Hepatocyte (in vitro differentiated cells): ENCODE measurements at regions not wholly inside any gene's neighbourhood (a gene's known extent, or its start where the extent isn't known, plus 50 kb on each side); places are given as distances from the start of the nearest gene placed in this dataset.
"Not testable (repeated sequence)": the region's sequence is repeated elsewhere in the genome, so short reads cannot be mapped to it uniquely, and the experiment has no call there.

Experiments
- DNase-seq: peaks from one replicate; pipeline ENCODE4 v3.0.0-alpha.2; 2016; ENCODE audit warnings: low spot score
- H2AFZ ChIP-seq: fragments of 200-600 bp; sonication (generic); 2 replicates; pipeline ENCODE4 v1.6.0; 2016; ENCODE audit warnings: antibody characterized with exemption, mild to moderate bottlenecking
- H3K27ac ChIP-seq: fragments of 200-600 bp; sonication (generic); 2 replicates; pipeline ENCODE4 v1.5.1; 2016; ENCODE audit warnings: mild to moderate bottlenecking
- H3K27me3 ChIP-seq: fragments of 200-600 bp; sonication (generic); 2 replicates; pipeline ENCODE4 v1.6.1; 2016
- H3K36me3 ChIP-seq: fragments of 200-600 bp; sonication (generic); replicated peaks from 2 replicates; pipeline ENCODE4 v1.5.1; 2016; ENCODE audit warnings: low read depth; ENCODE audit not compliant: insufficient read depth
- H3K4me1 ChIP-seq: fragments of 200-600 bp; sonication (generic); 2 replicates; pipeline ENCODE4 v1.5.1; 2016; ENCODE audit warnings: mild to moderate bottlenecking, moderate library complexity; ENCODE audit not compliant: insufficient read depth
- H3K4me2 ChIP-seq: fragments of 200-600 bp; sonication (generic); 2 replicates; pipeline ENCODE4 v1.6.0; 2016
- H3K4me3 ChIP-seq: fragments of 200-600 bp; sonication (generic); 2 replicates; pipeline ENCODE4 v1.5.1; 2016; ENCODE audit warnings: mild to moderate bottlenecking
- H3K79me2 ChIP-seq: fragments of 200-600 bp; sonication (generic); 2 replicates; pipeline ENCODE4 v1.6.0; 2017; ENCODE audit warnings: mild to moderate bottlenecking
- H3K9me2 ChIP-seq: fragments of 200-600 bp; sonication (generic); replicated peaks from 2 replicates; pipeline ENCODE4 v1.6.0; 2017; ENCODE audit warnings: mild to moderate bottlenecking; ENCODE audit not compliant: insufficient read depth
- H3K9me3 ChIP-seq: fragments of 200-600 bp; sonication (generic); 2 replicates; pipeline ENCODE4 v1.5.1; 2016; ENCODE audit warnings: low read depth, mild to moderate bottlenecking
- H4K20me1 ChIP-seq: fragments of 200-600 bp; sonication (generic); 2 replicates; pipeline ENCODE4 v1.6.0; 2016; ENCODE audit warnings: mild to moderate bottlenecking; ENCODE audit not compliant: insufficient read depth, poor library complexity, severe bottlenecking
- WGBS: methylation state at CpG from one replicate; pipeline ENCODE4 v1.1.6; 2016; ENCODE audit warnings: low lambda C conversion rate; ENCODE audit errors: missing lambda C conversion rate; 5-methylcytosine and 5-hydroxymethylcytosine counted together

GRCh38 chr1:143862722-143863121 is 109.1 kb downstream of the FAM72C start:
- WGBS = 79% methylated on average over 4 of the region's 4 CpGs
- H3K27ac ChIP-seq, H3K36me3 ChIP-seq, H3K9me3 ChIP-seq, H3K4me2 ChIP-seq, H3K27me3 ChIP-seq, H2AFZ ChIP-seq, H3K4me1 ChIP-seq, H4K20me1 ChIP-seq, H3K79me2 ChIP-seq, H3K9me2 ChIP-seq, DNase-seq, H3K4me3 ChIP-seq: not testable (repeated sequence)

GRCh38 chr1:143861306-143861705 is 110.5 kb downstream of the FAM72C start:
- H3K9me3 ChIP-seq, H3K9me2 ChIP-seq, H2AFZ ChIP-seq, H3K27me3 ChIP-seq, H3K27ac ChIP-seq, H3K4me1 ChIP-seq, H3K4me2 ChIP-seq, H3K36me3 ChIP-seq, H3K79me2 ChIP-seq, H3K4me3 ChIP-seq, DNase-seq, H4K20me1 ChIP-seq: not testable (repeated sequence)
- no CpG with 5 or more reads among the region's 1 CpG for WGBS

- H2AFZ ChIP-seq, H3K4me2 ChIP-seq, H3K79me2 ChIP-seq, H3K9me3 ChIP-seq, H4K20me1 ChIP-seq, H3K4me1 ChIP-seq, DNase-seq, H3K9me2 ChIP-seq, H3K4me3 ChIP-seq, H3K27ac ChIP-seq, H3K27me3 ChIP-seq, H3K36me3 ChIP-seq: not testable (repeated sequence)
- no CpG with 5 or more reads among the region's 1 CpG for WGBS
Measured at GRCh38 chr1:143855867-143856266, 115.9 kb downstream of the FAM72C start.

- not testable (repeated sequence) for H2AFZ ChIP-seq, DNase-seq, H3K79me2 ChIP-seq, H3K27me3 ChIP-seq, H3K4me3 ChIP-seq, H3K4me1 ChIP-seq, H3K9me2 ChIP-seq, H3K4me2 ChIP-seq, H3K9me3 ChIP-seq, H3K36me3 ChIP-seq, H4K20me1 ChIP-seq, H3K27ac ChIP-seq
- WGBS = 60% methylated on average over 1 of the region's 2 CpGs
Measured at GRCh38 chr1:143854069-143854468, 117.7 kb downstream of the FAM72C start.

- not testable (repeated sequence) for H3K4me1 ChIP-seq, H3K4me2 ChIP-seq, H3K27me3 ChIP-seq, H2AFZ ChIP-seq, DNase-seq, H3K9me2 ChIP-seq, H3K27ac ChIP-seq, H4K20me1 ChIP-seq, H3K36me3 ChIP-seq, H3K4me3 ChIP-seq, H3K79me2 ChIP-seq, H3K9me3 ChIP-seq
- 51% methylated on average over 2 of the region's 2 CpGs for WGBS
Measured at GRCh38 chr1:143850637-143851036, 121.1 kb downstream of the FAM72C start.

GRCh38 chr1:143848859-143849258 is 122.9 kb downstream of the FAM72C start:
- not testable (repeated sequence) for H3K4me3 ChIP-seq, H3K79me2 ChIP-seq, H3K9me3 ChIP-seq, H3K4me1 ChIP-seq, H3K9me2 ChIP-seq, H3K4me2 ChIP-seq, H3K36me3 ChIP-seq, DNase-seq, H3K27ac ChIP-seq, H3K27me3 ChIP-seq, H2AFZ ChIP-seq, H4K20me1 ChIP-seq

GRCh38 chr1:143845193-143845592 is 126.6 kb downstream of the FAM72C start:
- no CpG with 5 or more reads among the region's 1 CpG for WGBS

GRCh38 chr1:143842058-143842457 is 129.7 kb downstream of the FAM72C start:
- not testable (repeated sequence) for H3K9me2 ChIP-seq, H3K36me3 ChIP-seq, H3K9me3 ChIP-seq, H4K20me1 ChIP-seq, H2AFZ ChIP-seq, H3K4me3 ChIP-seq, H3K79me2 ChIP-seq, H3K4me2 ChIP-seq, DNase-seq, H3K27me3 ChIP-seq, H3K4me1 ChIP-seq, H3K27ac ChIP-seq
- WGBS = 29% methylated on average over 2 of the region's 2 CpGs

More at GRCh38 chr1:143845193-143845592, 126.6 kb downstream of the FAM72C start:
- not testable (repeated sequence) for H3K4me1 ChIP-seq, H3K4me3 ChIP-seq, H3K9me2 ChIP-seq, H3K9me3 ChIP-seq, H3K4me2 ChIP-seq, H4K20me1 ChIP-seq, H2AFZ ChIP-seq, H3K36me3 ChIP-seq, H3K27ac ChIP-seq, H3K27me3 ChIP-seq, DNase-seq, H3K79me2 ChIP-seq

- not testable (repeated sequence) for H3K27ac ChIP-seq, H3K9me2 ChIP-seq, DNase-seq, H3K9me3 ChIP-seq, H3K4me3 ChIP-seq, H4K20me1 ChIP-seq, H3K36me3 ChIP-seq, H3K4me2 ChIP-seq, H3K27me3 ChIP-seq, H3K4me1 ChIP-seq, H3K79me2 ChIP-seq, H2AFZ ChIP-seq
- WGBS = 85% methylated on average over 7 of the region's 32 CpGs
Measured at GRCh38 chr1:143839182-143839581, 132.6 kb downstream of the FAM72C start.

- not testable (repeated sequence) for H3K9me2 ChIP-seq, H4K20me1 ChIP-seq, H3K36me3 ChIP-seq, H2AFZ ChIP-seq, H3K4me1 ChIP-seq, H3K27me3 ChIP-seq, H3K4me3 ChIP-seq, H3K27ac ChIP-seq, H3K4me2 ChIP-seq, DNase-seq, H3K9me3 ChIP-seq, H3K79me2 ChIP-seq
- WGBS = no CpG with 5 or more reads among the region's 21 CpGs
Measured at GRCh38 chr1:143838598-143838929, 133.2 kb downstream of the FAM72C start.
